ENCODE measurements at regions not wholly inside any gene's neighbourhood (a gene's known extent, or its start where the extent isn't known, plus 50 kb on each side); places are given as distances from the start of the nearest gene placed in this dataset.
"Not testable (repeated sequence)": the region's sequence is repeated elsewhere in the genome, so short reads cannot be mapped to it uniquely, and the experiment has no call there.

DNA sequence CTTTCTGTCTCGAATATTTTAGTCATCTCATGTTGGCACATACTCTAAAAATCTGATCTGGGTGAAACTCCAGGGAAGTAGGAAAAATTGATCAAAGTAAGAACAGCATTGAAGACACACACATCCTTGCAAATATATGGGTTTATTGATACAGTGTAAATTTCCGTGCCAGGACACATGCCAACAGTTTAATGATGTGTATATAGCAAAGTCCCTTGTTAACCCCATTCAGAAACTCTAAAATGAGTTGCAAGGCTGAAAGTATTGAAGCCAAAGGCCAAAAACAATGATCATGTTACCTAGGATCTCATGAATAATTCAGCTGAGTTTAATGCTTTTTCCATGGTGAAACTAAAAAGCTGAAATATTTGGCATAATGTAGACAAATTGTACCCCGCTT is 62.3 kb upstream of the FAM72C start:
- not testable (repeated sequence) for FAIRE-seq; DNase-seq (ENCODE audit: low spot score in 2 of 2)

DNA sequence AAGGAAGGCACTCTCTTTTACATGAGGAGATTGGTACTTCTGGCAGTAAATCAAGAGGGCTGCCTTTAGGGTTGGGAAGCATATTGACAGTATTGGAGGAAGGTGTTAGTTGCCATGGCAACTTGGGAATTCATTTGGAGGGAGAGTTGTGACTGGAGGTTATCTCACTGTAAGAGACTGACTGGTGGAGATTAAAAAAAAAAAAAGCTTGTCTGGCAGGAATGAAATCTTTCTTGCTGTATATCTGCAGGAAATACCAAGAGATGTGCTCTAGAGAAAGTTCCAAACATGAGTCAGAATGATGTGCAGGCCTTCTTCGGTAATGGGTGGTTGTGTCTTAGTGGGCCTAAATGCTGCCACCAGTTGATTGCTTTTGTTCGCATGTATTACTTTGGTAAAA is 59.8 kb upstream of the FAM72C start:
- FAIRE-seq; DNase-seq (ENCODE audit: low spot score in 2 of 2): not testable (repeated sequence)

DNA sequence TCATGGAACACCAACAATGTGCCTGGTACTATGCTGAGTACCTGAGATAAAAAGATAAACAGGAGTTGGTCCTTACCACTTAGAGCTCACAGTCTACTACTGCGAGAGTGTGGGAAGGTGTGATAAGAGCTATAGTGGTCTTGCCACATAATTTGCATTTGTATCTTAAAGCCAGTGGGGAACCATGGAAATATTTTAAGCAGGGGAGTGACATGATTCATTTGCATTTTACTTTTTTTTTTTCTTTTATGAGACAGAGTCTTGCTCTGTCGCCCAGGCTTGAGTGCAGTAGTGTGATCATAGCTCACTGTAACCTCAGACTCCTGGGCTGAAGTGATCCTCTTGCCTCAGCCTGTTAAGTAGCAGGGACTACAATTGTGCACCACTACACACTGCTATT is 54.2 kb upstream of the FAM72C start:
- not testable (repeated sequence) for FAIRE-seq; DNase-seq (ENCODE audit: low spot score in 2 of 2)

DNA sequence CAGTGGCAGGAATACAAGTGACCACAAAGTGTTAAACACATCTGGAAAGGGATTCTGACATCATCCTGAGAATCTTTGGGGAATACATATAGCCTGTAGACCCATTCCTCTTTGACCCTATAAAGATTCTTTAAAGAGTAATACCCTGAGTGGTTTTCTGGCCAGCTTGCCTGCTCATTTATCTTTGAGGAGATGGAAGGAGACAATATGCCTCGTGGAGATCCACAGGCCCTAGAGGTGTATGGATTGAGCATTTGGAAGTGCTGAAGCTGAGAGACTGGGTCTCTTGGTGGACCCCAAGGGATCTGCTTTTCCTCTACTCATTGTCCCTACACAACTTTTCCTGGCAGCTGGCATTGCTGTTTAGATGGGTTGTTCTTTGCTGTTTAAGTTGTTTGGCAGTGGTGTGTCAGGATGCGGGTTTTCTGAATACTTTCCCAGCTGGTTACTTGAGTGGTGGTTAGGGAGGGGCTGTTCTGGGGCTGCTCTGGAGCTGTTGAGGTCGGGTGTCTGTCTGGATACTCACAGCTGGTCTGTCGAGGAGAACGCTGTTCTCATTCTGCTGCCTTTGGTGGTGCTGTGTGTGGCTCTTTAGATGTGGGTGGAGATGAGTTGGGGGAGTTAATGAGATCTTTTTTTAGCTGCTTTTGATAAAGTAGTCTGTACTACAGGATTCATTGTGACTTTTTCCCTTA is 50.1 kb upstream of the FAM72C start:
- FAIRE-seq: not testable (repeated sequence)

More for the DNA sequence above, 50.1 kb upstream of the FAM72C start:
- not testable (repeated sequence) for DNase-seq (ENCODE audit: low spot score in 2 of 2)

All from frontal cortex (tissue), 3 donors.